HG02798 (cell line): ENCODE measurements at regions not wholly inside any gene's neighbourhood (a gene's known extent, or its start where the extent isn't known, plus 50 kb on each side); places are given as distances from the start of the nearest gene placed in this dataset.
"Not testable (repeated sequence)": the region's sequence is repeated elsewhere in the genome, so short reads cannot be mapped to it uniquely, and the experiment has no call there.

Experiments used
- ATAC-seq: cut with Tn5 transposase; IDR thresholded peaks from one replicate; pipeline ENCODE4 v1.9.1; 2021; ENCODE audit warnings: mild to moderate bottlenecking; ENCODE audit not compliant: unreplicated experiment, poor library complexity

GRCh38 chr11:13782390-13783075, 114.1 kb downstream of the FAR1 start:
- ATAC-seq, result no peak

GRCh38 chr11:13784441-13784840, 116.0 kb downstream of the FAR1 start:
- ATAC-seq, result no peak

GRCh38 chr11:13784855-13785254, 116.4 kb downstream of the FAR1 start:
- no peak for ATAC-seq

DNA sequence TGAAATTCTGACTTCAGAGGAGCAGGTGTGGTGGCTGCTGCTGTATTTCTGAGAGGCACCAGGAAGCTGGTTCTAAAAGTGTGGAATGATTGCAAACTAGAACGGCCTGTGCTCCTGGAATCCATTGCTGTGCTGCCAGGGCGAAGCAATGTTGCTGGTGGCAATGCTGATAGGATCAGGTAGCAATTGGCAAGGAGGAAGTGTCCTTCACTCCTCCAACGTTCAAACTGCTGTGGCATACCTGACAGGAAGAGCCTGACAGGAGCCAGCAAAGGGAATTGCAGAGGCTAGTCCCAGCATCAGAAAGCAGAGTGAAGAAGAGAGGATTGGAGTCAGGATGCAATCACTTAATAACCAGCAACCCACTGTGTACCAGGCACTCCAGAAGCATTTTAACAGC, 118.2 kb downstream of the FAR1 start:
- no peak for ATAC-seq

- not testable (repeated sequence) for ATAC-seq
These were observed 129.1 kb downstream of the FAR1 start for GRCh38 chr11:13797616-13798015.

GRCh38 chr11:13800901-13801300, 132.4 kb downstream of the FAR1 start:
- ATAC-seq, result no peak

GRCh38 chr11:13818325-13818724, 144.2 kb upstream of the SPON1 start:
- ATAC-seq, result no peak

DNA sequence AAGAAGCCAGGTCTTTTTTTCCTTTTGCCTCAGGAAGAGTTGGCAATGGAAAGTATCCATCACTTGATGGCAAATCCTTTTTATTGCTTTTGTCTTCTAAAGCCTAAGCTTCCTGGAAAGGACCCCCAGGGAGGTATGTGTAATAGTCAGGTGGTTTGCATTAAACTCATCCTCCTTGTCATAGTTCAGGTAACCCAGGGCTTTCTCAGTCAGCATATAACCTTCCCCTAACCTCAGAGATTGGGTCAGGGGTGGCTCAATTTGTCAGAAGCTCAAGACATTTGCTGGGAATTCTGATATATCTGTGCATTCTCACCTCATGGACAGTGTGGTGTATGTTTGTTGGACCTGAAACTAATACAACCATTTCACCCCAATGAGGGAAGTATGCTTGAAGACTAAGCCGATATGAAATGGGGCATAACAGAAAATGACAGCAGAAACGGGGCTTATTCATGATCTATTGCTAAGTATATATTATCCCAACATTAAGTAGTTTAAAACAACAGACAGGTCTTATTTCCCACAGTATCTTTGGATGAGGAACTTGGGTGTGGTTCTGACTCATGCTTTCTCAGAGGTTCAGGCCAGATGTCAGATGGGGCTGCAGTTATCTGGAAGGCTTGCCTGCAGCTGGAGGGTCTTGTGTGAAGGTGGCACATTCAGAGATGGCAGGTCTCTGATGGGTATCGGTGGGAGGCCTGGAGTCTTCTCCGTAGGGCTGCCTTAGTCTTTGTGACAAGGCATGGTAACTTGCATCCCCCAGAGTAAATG, 135.8 kb upstream of the SPON1 start:
- no peak for ATAC-seq

- no peak for ATAC-seq
These were observed 130.8 kb upstream of the SPON1 start for GRCh38 chr11:13831696-13832095.

DNA sequence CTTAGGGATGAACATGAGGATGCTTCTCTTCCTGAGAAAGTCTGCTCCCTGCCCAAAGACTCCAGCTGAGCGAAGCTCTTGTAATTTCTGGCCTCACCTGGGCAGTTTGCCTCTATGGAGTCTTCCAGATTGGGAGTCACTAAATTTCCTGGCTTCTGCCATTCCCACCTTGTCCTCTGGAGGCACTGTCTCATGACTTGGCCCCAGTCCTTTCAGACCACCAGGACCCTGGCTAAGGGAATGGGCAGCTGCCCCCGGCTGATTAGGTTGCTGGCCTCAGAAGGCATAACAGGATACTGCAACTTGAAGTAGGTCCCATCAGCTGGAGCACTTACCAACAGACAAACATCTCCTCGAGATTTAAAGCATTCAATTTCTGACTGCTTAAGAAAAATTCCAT, 128.1 kb upstream of the SPON1 start:
- ATAC-seq, result no peak

GRCh38 chr11:13836666-13837065, 125.9 kb upstream of the SPON1 start:
- ATAC-seq, result no peak

DNA sequence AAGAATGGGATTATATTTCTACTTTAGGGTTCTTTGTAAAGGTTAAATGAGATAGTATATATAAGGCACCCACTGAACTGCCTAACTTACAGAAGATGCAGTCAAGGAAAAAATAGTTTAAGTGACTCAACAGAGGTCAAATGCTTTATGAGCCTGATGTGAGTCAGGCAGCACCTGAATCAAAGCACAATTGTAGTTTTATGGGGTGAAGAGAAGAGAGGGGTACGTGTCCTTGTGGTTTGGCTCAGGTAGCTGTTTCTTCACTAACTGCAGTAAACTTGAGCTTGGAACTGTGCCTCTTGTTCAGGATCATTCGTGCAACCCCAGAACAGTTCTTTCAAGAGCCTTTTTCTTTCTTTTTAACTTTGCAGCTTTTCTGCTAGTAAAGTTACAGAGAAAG, 125.2 kb upstream of the SPON1 start:
- ATAC-seq, result no peak

GRCh38 chr11:13841393-13841792, 121.1 kb upstream of the SPON1 start:
- no peak for ATAC-seq

- no peak for ATAC-seq
These were observed 114.5 kb upstream of the SPON1 start for GRCh38 chr11:13848031-13848430.

DNA sequence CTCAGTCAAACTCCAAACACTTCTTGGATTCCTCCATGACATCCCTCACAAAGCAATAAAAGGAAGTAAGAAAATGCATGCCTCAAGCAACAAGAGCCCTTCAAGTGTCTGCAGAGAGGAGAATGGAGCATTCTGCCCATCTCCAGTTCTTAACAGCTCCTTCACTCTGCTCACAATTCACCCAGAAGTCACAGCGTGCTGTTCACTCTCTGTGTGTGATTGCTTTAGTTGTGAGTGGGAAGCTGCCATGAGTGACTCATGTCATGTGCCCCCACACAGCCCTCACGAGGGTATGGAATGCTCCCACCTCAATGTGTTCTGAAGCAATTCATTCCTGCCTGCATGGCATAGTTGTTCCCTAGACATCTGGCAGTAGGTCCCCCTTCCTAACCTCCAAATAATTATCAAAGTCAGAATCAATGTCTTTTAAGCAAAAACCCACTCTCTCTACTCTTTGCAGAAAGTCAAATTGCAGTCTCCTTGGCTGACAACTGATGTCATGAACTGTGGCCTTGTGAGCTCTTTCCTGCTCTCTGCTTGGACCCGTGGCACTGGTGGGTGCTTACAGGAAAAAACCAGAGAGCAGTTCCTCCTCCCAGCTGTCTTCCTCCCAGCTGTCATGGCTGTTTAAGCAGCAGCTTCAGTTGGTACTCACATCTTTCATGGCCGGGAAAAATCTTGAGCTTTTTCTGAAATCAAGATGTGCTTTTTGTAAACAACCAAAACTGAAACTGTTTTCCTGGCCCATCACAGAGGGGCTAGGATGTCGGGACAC, 112.1 kb upstream of the SPON1 start:
- no peak for ATAC-seq

GRCh38 chr11:13851691-13852090, 110.8 kb upstream of the SPON1 start:
- no peak for ATAC-seq

DNA sequence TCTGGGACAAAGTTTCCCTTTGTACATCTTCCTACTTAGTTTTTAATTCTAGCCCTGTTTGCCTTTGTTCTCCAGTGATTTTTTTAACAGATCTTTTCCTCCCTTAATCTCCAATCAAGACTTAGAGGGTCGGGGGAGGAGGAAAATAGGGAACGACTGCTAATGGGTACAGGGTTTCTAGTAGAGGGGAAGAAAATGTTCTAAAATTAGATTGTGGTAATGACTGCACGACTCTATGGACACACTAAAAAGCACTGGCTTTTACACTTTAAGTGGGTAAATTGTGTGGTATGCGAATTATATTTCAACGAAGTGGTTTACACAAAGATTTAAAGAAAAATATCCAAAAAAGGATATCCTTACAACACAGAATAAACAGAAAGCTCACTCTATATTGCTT, 110.0 kb upstream of the SPON1 start:
- no peak for ATAC-seq

GRCh38 chr11:13857828-13858227, 104.7 kb upstream of the SPON1 start:
- ATAC-seq, result no peak

GRCh38 chr11:13859892-13860291, 102.6 kb upstream of the SPON1 start:
- ATAC-seq, result no peak

GRCh38 chr11:13861411-13861810, 101.1 kb upstream of the SPON1 start:
- no peak for ATAC-seq

GRCh38 chr11:13862845-13863392, 99.6 kb upstream of the SPON1 start:
- no peak for ATAC-seq
